PC-3 (cell line): ENCODE measurements at regions not wholly inside any gene's neighbourhood (a gene's known extent, or its start where the extent isn't known, plus 50 kb on each side); places are given as distances from the start of the nearest gene placed in this dataset.

ENCODE experiments used
- ATAC-seq: fragments of 200-7000 bp; cut with Tn5 transposase; 2 replicates; pipeline ENCODE4 v1.9.1; 2020; ENCODE audit warnings: mild to moderate bottlenecking, moderate library complexity
- BruUV-seq: library from RNA; stranded (reverse); fragments of 400-500 nt; replicated peaks from 2 replicates; lab custom pipeline; 2021; lab: Mats Ljungman, UMichigan
- CTCF ChIA-PET: fragments of 300-600 bp; sonication (Branson Sonifier 250); formaldehyde crosslinking; loops from one replicate; lab custom pipeline; 2022; ENCODE audit warnings: antibody characterized with exemption; lab: Charles Lee
- POLR2A ChIA-PET: fragments of 300-600 bp; sonication (Branson Sonifier 250); formaldehyde crosslinking; loops from one replicate; lab custom pipeline; 2022; ENCODE audit warnings: antibody characterized with exemption; ENCODE audit not compliant: unreplicated experiment; lab: Charles Lee
- DNase-seq: peaks from one replicate; pipeline ENCODE4 v3.0.0-alpha.2; 2015
- H2AFZ ChIP-seq: fragments of 300-600 bp; sonication (generic); 2 replicates; pipeline ENCODE4 v1.6.0; 2016; ENCODE audit warnings: antibody characterized with exemption, low read length
- H3F3A ChIP-seq: fragments of 300-600 bp; sonication (generic); one replicate; pipeline ENCODE4 v1.6.0; 2017; ENCODE audit warnings: antibody characterized with exemption, low read length, control low read depth, mild to moderate bottlenecking; ENCODE audit not compliant: unreplicated experiment
- H3K27ac ChIP-seq: fragments of 300-600 bp; sonication (generic); 2 replicates; pipeline ENCODE4 v1.5.1; 2016; ENCODE audit warnings: mild to moderate bottlenecking, low read length
- H3K27me3 ChIP-seq: fragments of 300-600 bp; sonication (generic); 2 replicates; pipeline ENCODE4 v1.6.1; 2016; ENCODE audit warnings: low read length, mixed read lengths
- H3K36me3 ChIP-seq: fragments of 300-600 bp; sonication (generic); 2 replicates; pipeline ENCODE4 v1.6.1; 2016; ENCODE audit warnings: low read depth, mixed run types, low read length, mixed read lengths
- H3K4me1 ChIP-seq: fragments of 300-600 bp; sonication (generic); 2 replicates; pipeline ENCODE4 v1.5.1; 2016; ENCODE audit warnings: low read length; ENCODE audit not compliant: insufficient read depth
- H3K4me2 ChIP-seq: fragments of 300-600 bp; sonication (generic); 2 replicates; pipeline ENCODE4 v1.6.0; 2016; ENCODE audit warnings: low read length
- H3K4me3 ChIP-seq: fragments of 300-600 bp; sonication (generic); 2 replicates; pipeline ENCODE4 v1.5.1; 2016; ENCODE audit warnings: mild to moderate bottlenecking, low read length, mixed read lengths
- H3K79me2 ChIP-seq: fragments of 300-600 bp; sonication (generic); 2 replicates; pipeline ENCODE4 v1.6.1; 2017; ENCODE audit warnings: low read length, mixed read lengths
- H3K9ac ChIP-seq: fragments of 300-600 bp; sonication (generic); 2 replicates; pipeline ENCODE4 v1.6.0; 2016; ENCODE audit warnings: mild to moderate bottlenecking, low read length
- H3K9me2 ChIP-seq: fragments of 300-600 bp; sonication (generic); replicated peaks from 2 replicates; pipeline ENCODE4 v1.6.1; 2016; ENCODE audit warnings: mixed run types, low read length, mixed read lengths
- H3K9me3 ChIP-seq: fragments of 300-600 bp; sonication (generic); 2 replicates; pipeline ENCODE4 v1.6.1; 2016; ENCODE audit warnings: low read length, mixed read lengths
- H4K20me1 ChIP-seq: fragments of 300-600 bp; sonication (generic); 2 replicates; pipeline ENCODE4 v1.6.1; 2016; ENCODE audit warnings: low read length, mixed read lengths
- EZH2 ChIP-seq: fragments of 300-600 bp; sonication (generic); IDR thresholded peaks from one replicate; pipeline ENCODE4 v1.6.1; 2017; ENCODE audit warnings: antibody characterized with exemption, mild to moderate bottlenecking, low read length; ENCODE audit not compliant: unreplicated experiment
- EZH2phosphoT487 ChIP-seq: fragments of 300-600 bp; sonication (generic); IDR thresholded peaks from 2 replicates; pipeline ENCODE4 v1.6.1; 2018; ENCODE audit warnings: mild to moderate bottlenecking, antibody characterized with exemption, low read length, borderline replicate concordance
- intact Hi-C: fragments of 100-400 bp; cut with micrococcal nuclease; formaldehyde crosslinking; loops from 2 replicates; pipeline ENCODE4 v1.9.0; 2023
- TF ChIP-seq, protein P1 (sequence below): fragments of 300-600 bp; sonication (generic); conservative IDR thresholded peaks from 2 replicates; pipeline ENCODE4 v1.5.1; 2017; ENCODE audit warnings: antibody characterized with exemption, low read depth, mild to moderate bottlenecking, low read length

DNA sequence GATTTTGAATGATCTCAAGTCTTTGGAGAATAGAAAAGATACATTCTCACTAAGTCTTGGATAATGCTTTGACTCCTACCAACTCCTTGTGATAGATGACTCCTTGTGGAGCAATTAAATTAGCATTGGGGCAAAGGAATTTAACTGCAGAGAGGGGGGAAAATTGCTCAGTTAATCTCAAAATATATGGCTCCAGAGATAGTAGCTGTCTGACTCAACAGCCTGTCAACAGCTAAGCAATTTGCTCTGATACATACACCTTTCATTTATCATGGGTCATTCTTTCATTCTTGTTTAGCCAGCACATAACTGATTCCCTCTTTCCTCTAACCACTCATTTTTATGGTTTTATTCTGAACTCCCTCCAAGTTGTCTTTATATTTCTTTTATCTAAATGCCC lies 225.6 kb upstream of the OBI1 start:
- DNase-seq, result no peak
- intact Hi-C loops, result no loop called here
- H2AFZ ChIP-seq, result no peak overlapping the region
- H3K9me3 ChIP-seq, result no peaks in the 10 kb centered on the region
- H3K4me2 ChIP-seq, result no peak overlapping the region
- H3K27ac ChIP-seq, result no peak overlapping the region
- H3K9me2 ChIP-seq, result no peaks in the 10 kb centered on the region
- no peak overlapping the region for H3K4me3 ChIP-seq
- no peaks in the 10 kb centered on the region for H3K36me3 ChIP-seq
- H3K9ac ChIP-seq, result no peak overlapping the region
- no TSS peak for BruUV-seq
- no peaks in the 10 kb centered on the region for H3F3A ChIP-seq
- no peaks in the 10 kb centered on the region for H4K20me1 ChIP-seq
- no peaks in the 10 kb centered on the region for H3K79me2 ChIP-seq
- no peak for ATAC-seq
- no peaks in the 10 kb centered on the region for H3K4me1 ChIP-seq
- CTCF ChIA-PET, result no interaction called here
- POLR2A ChIA-PET, result no interaction called here
- H3K27me3 ChIP-seq, result peaks cover 3% of the 10 kb centered on the region
- TF ChIP-seq, protein P1, sequence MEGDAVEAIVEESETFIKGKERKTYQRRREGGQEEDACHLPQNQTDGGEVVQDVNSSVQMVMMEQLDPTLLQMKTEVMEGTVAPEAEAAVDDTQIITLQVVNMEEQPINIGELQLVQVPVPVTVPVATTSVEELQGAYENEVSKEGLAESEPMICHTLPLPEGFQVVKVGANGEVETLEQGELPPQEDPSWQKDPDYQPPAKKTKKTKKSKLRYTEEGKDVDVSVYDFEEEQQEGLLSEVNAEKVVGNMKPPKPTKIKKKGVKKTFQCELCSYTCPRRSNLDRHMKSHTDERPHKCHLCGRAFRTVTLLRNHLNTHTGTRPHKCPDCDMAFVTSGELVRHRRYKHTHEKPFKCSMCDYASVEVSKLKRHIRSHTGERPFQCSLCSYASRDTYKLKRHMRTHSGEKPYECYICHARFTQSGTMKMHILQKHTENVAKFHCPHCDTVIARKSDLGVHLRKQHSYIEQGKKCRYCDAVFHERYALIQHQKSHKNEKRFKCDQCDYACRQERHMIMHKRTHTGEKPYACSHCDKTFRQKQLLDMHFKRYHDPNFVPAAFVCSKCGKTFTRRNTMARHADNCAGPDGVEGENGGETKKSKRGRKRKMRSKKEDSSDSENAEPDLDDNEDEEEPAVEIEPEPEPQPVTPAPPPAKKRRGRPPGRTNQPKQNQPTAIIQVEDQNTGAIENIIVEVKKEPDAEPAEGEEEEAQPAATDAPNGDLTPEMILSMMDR, result no peak
- no peak for TF ChIP-seq EZH2
- no peak for TF ChIP-seq EZH2phosphoT487

DNA sequence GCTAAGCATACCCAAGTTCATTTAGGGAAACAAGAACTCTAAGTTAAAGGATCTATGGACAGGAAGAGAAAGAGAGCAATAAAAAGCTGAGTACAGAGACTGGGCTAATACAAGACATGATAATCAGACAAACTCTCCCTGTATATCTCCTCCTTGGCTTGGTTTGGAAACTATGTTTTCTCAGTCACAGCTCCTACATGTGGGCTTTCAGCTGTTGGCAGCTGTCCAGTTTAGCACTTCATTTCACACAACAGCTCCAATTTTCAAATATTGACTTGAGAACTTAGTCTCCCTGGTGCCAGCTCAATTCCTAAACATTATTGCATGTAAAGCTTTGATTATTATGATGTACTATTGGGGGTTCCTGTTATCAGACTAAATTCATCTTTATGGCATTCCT lies 222.8 kb upstream of the OBI1 start:
- H3K9me2 ChIP-seq, result no peaks in the 10 kb centered on the region
- DNase-seq (no peak), ATAC-seq (no peak)
- H3K79me2 ChIP-seq, result no peaks in the 10 kb centered on the region
- H3K27ac ChIP-seq, result no peak overlapping the region
- H3K4me3 ChIP-seq, result no peak overlapping the region
- H4K20me1 ChIP-seq, result no peaks in the 10 kb centered on the region
- POLR2A ChIA-PET, result no interaction called here
- no peak overlapping the region for H2AFZ ChIP-seq
- intact Hi-C loops, result no loop called here
- H3K4me2 ChIP-seq, result no peak overlapping the region
- H3K36me3 ChIP-seq, result no peaks in the 10 kb centered on the region
- TF ChIP-seq EZH2phosphoT487, result no peak
- TF ChIP-seq, protein P1, result no peak
- TF ChIP-seq EZH2, result no peak
- H3K4me1 ChIP-seq, result no peaks in the 10 kb centered on the region
- BruUV-seq, result no TSS peak
- no peaks in the 10 kb centered on the region for H3K9me3 ChIP-seq
- H3F3A ChIP-seq, result no peaks in the 10 kb centered on the region
- peaks cover 3% of the 10 kb centered on the region for H3K27me3 ChIP-seq
- CTCF ChIA-PET, result no interaction called here
- no peak overlapping the region for H3K9ac ChIP-seq

DNA sequence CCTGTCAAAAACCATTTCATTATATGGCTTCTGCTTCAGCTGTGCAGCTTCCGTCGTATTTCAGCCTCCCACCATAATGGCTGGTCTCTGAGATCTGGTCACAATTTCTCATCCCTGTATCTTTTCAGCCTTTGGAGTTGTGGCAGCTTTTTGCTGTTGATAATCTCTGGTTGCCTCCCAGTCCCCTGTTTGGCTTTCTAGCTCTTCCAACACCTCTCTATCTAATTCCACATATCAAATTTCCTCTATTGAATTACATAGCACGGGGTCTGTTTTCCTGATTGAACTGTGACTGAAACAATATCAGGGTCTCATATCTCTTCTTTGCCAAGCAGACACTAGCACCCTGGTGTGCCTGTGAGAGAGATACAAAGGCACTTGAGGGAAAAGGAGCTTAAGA lies 222.1 kb upstream of the OBI1 start:
- ChIA-PET CTCF (no interaction called here), POLR2A (no interaction called here)
- H3K4me3 ChIP-seq, result no peak overlapping the region
- no peaks in the 10 kb centered on the region for H4K20me1 ChIP-seq
- H3K27ac ChIP-seq, result no peak overlapping the region
- no peak overlapping the region for H3K9ac ChIP-seq
- no peaks in the 10 kb centered on the region for H3K36me3 ChIP-seq
- H3K79me2 ChIP-seq, result no peaks in the 10 kb centered on the region
- no peaks in the 10 kb centered on the region for H3F3A ChIP-seq
- BruUV-seq, result no TSS peak
- intact Hi-C loops, result no loop called here
- TF ChIP-seq, protein P1, result no peak
- TF ChIP-seq EZH2, result no peak
- no peak for TF ChIP-seq EZH2phosphoT487
- DNase-seq, result no peak
- H3K4me2 ChIP-seq, result no peak overlapping the region
- no peaks in the 10 kb centered on the region for H3K4me1 ChIP-seq
- ATAC-seq, result no peak
- H3K9me2 ChIP-seq, result no peaks in the 10 kb centered on the region
- no peaks in the 10 kb centered on the region for H3K9me3 ChIP-seq
- H2AFZ ChIP-seq, result no peak overlapping the region
- H3K27me3 ChIP-seq, result peaks cover 3% of the 10 kb centered on the region
